ENCODE measurements at regions not wholly inside any gene's neighbourhood (a gene's known extent, or its start where the extent isn't known, plus 50 kb on each side); places are given as distances from the start of the nearest gene placed in this dataset.

DNA sequence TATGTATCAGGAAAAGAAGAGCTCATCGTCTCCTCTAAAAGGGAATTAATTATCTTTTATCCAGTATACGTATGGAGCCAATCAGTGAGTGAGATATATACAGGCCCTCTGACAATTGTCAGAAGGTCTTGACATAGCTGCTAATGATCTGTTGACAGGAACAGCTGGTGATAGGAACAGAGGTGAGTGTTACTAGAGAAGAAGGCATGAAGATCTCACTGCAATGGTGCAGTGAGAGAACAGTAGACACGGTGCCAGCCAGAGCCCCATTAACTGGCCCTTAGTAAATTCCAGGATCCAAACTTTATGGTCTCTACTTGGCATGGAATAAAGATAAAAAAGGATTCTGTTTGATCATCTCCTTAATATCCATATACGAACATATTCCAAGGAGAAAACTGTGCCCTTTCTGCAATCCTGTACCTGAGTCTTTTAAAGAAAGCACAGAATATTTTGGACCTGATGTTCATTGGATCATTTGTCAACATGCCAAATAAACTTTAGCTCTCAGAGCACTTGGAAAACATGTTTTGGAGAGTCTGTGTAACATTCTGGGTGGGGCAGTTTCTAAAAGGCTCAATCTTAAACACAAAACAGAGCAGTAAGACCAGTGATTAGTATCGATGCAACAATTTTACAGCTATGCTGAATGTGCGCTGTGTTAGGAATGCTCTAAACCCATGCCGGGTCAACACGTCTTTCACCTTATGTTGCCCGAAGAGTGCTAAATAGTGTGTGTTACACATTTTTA lies 135.8 kb upstream of the CITED2 start:
- no peak for ATAC-seq
- H3K4me1 ChIP-seq: peaks cover 0 to 6% (median 0%) of the 10 kb centered on the region in 3 donors
- H3K27me3 ChIP-seq: no peaks in the 10 kb centered on the region
- no peaks in the 10 kb centered on the region for H3K36me3 ChIP-seq
- WGBS, 2 donors (ENCODE audit: low coverage in 1 of 2): 75 to 76% methylated on average over 9 of the region's 9 CpGs
- no peaks in the 10 kb centered on the region for H3K9me3 ChIP-seq
- H3K4me3 ChIP-seq: no peak overlapping the region
- TF ChIP-seq POLR2AphosphoS5 (IDR thresholded peaks at IDR 0.05): no peak
- no peak for TF ChIP-seq EP300 (IDR thresholded peaks at IDR 0.05)
- no peak for TF ChIP-seq POLR2A (IDR thresholded peaks at IDR 0.05)
- TF ChIP-seq, protein P1, sequence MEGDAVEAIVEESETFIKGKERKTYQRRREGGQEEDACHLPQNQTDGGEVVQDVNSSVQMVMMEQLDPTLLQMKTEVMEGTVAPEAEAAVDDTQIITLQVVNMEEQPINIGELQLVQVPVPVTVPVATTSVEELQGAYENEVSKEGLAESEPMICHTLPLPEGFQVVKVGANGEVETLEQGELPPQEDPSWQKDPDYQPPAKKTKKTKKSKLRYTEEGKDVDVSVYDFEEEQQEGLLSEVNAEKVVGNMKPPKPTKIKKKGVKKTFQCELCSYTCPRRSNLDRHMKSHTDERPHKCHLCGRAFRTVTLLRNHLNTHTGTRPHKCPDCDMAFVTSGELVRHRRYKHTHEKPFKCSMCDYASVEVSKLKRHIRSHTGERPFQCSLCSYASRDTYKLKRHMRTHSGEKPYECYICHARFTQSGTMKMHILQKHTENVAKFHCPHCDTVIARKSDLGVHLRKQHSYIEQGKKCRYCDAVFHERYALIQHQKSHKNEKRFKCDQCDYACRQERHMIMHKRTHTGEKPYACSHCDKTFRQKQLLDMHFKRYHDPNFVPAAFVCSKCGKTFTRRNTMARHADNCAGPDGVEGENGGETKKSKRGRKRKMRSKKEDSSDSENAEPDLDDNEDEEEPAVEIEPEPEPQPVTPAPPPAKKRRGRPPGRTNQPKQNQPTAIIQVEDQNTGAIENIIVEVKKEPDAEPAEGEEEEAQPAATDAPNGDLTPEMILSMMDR (IDR thresholded peaks at IDR 0.05): no peak
- H3K27ac ChIP-seq: no peak overlapping the region

GRCh38 chr6:139509167-139509566 lies 134.7 kb upstream of the CITED2 start:
- WGBS, 2 donors (ENCODE audit: low coverage in 1 of 2): 96 to 98% methylated on average over 4 of the region's 4 CpGs
- no peaks in the 10 kb centered on the region for H3K36me3 ChIP-seq
- no peak overlapping the region for H3K4me3 ChIP-seq
- H3K27me3 ChIP-seq: no peaks in the 10 kb centered on the region
- peaks cover 0 to 6% (median 0%) of the 10 kb centered on the region in 3 donors for H3K4me1 ChIP-seq
- no peak for ATAC-seq
- no peaks in the 10 kb centered on the region for H3K9me3 ChIP-seq
- H3K27ac ChIP-seq: no peak overlapping the region
- no peak for TF ChIP-seq EP300 (IDR thresholded peaks at IDR 0.05)
- TF ChIP-seq POLR2A (IDR thresholded peaks at IDR 0.05): no peak
- TF ChIP-seq POLR2AphosphoS5 (IDR thresholded peaks at IDR 0.05): no peak

- ATAC-seq: no peak
- H3K4me1 ChIP-seq: peaks cover 0 to 6% (median 0%) of the 10 kb centered on the region in 3 donors
- H3K36me3 ChIP-seq: no peaks in the 10 kb centered on the region
- no peak overlapping the region for H3K27ac ChIP-seq
- no peak for TF ChIP-seq EP300 (IDR thresholded peaks at IDR 0.05)
- no peak for TF ChIP-seq POLR2AphosphoS5 (IDR thresholded peaks at IDR 0.05)
- TF ChIP-seq POLR2A (IDR thresholded peaks at IDR 0.05): no peak
- TF ChIP-seq, protein P1 (IDR thresholded peaks at IDR 0.05): no peak
- no peak overlapping the region for H3K4me3 ChIP-seq
- no peaks in the 10 kb centered on the region for H3K27me3 ChIP-seq
- H3K9me3 ChIP-seq: no peaks in the 10 kb centered on the region
- 50 to 61% methylated on average over 2 of the region's 2 CpGs for WGBS, 2 donors (ENCODE audit: low coverage in 1 of 2)
Observed at GRCh38 chr6:139508576-139508975, 134.1 kb upstream of the CITED2 start.

- no peak for ATAC-seq
- 77 to 80% methylated on average over 2 of the region's 2 CpGs for WGBS, 2 donors (ENCODE audit: low coverage in 1 of 2)
- Histone ChIP-seq H3K4me1 (peaks cover 0 to 6% (median 0%) of the 10 kb centered on the region in 3 donors), H3K36me3 (no peaks in the 10 kb centered on the region), H3K9me3 (no peaks in the 10 kb centered on the region), H3K4me3 (no peak overlapping the region), H3K27ac (no peak overlapping the region), H3K27me3 (no peaks in the 10 kb centered on the region)
- TF ChIP-seq, protein P1 (IDR thresholded peaks at IDR 0.05): no peak
- TF ChIP-seq POLR2AphosphoS5 (IDR thresholded peaks at IDR 0.05): no peak
- no peak for TF ChIP-seq POLR2A (IDR thresholded peaks at IDR 0.05)
- no peak for TF ChIP-seq EP300 (IDR thresholded peaks at IDR 0.05)
Observed at GRCh38 chr6:139508023-139508422, 133.6 kb upstream of the CITED2 start.

- no peak overlapping the region for H3K4me3 ChIP-seq
- no peaks in the 10 kb centered on the region for H3K36me3 ChIP-seq
- no peak for ATAC-seq
- 89 to 100% methylated on average over 1 of the region's 1 CpG for WGBS, 2 donors (ENCODE audit: low coverage in 1 of 2)
- H3K9me3 ChIP-seq: no peaks in the 10 kb centered on the region
- H3K27me3 ChIP-seq: no peaks in the 10 kb centered on the region
- H3K27ac ChIP-seq: no peak overlapping the region
- no peaks in the 10 kb centered on the region for H3K4me1 ChIP-seq
- TF ChIP-seq EP300 (IDR thresholded peaks at IDR 0.05) (no peak), POLR2A (IDR thresholded peaks at IDR 0.05) (no peak), POLR2AphosphoS5 (IDR thresholded peaks at IDR 0.05) (no peak)
- TF ChIP-seq, protein P1 (IDR thresholded peaks at IDR 0.05): no peak
Observed at GRCh38 chr6:139500977-139501376, 126.5 kb upstream of the CITED2 start.
